ENCODE measurements at regions not wholly inside any gene's neighbourhood (a gene's known extent, or its start where the extent isn't known, plus 50 kb on each side); places are given as distances from the start of the nearest gene placed in this dataset.

GRCh38 chr6:104574135-104574750 is 285.5 kb downstream of the HACE1 start:
- TF ChIP-seq, protein P1, sequence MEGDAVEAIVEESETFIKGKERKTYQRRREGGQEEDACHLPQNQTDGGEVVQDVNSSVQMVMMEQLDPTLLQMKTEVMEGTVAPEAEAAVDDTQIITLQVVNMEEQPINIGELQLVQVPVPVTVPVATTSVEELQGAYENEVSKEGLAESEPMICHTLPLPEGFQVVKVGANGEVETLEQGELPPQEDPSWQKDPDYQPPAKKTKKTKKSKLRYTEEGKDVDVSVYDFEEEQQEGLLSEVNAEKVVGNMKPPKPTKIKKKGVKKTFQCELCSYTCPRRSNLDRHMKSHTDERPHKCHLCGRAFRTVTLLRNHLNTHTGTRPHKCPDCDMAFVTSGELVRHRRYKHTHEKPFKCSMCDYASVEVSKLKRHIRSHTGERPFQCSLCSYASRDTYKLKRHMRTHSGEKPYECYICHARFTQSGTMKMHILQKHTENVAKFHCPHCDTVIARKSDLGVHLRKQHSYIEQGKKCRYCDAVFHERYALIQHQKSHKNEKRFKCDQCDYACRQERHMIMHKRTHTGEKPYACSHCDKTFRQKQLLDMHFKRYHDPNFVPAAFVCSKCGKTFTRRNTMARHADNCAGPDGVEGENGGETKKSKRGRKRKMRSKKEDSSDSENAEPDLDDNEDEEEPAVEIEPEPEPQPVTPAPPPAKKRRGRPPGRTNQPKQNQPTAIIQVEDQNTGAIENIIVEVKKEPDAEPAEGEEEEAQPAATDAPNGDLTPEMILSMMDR (IDR thresholded peaks at IDR 0.05), result no peak
- TF ChIP-seq ZFX (IDR thresholded peaks at IDR 0.05; ENCODE audit: borderline replicate concordance), result no peak

All from 22Rv1 (cell line).